ENCODE measurements at regions not wholly inside any gene's neighbourhood (a gene's known extent, or its start where the extent isn't known, plus 50 kb on each side); places are given as distances from the start of the nearest gene placed in this dataset.
"Not testable (repeated sequence)": the region's sequence is repeated elsewhere in the genome, so short reads cannot be mapped to it uniquely, and the experiment has no call there.

DNA sequence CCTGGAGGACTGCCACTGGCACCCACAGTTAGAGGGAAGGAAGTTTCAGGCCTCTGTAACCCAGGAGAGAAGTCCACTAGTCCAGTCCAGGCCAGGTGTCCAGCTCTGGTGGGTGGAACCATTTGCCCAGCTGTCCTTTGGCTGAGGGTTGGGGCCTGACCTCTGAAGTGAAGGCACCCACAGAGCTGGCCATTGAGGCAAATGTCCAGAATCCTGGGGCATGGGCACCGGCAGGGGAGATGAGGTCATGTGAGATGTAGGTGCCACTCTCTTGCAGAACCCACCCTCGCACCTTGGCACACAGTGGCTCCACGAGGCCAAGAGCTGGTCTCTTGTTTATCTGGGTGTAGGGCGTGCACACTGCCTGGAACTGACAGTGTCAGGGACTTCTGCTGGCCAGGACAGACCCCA lies 162.8 kb downstream of the SMAD6 start:
- DNase-seq = no peak

DNA sequence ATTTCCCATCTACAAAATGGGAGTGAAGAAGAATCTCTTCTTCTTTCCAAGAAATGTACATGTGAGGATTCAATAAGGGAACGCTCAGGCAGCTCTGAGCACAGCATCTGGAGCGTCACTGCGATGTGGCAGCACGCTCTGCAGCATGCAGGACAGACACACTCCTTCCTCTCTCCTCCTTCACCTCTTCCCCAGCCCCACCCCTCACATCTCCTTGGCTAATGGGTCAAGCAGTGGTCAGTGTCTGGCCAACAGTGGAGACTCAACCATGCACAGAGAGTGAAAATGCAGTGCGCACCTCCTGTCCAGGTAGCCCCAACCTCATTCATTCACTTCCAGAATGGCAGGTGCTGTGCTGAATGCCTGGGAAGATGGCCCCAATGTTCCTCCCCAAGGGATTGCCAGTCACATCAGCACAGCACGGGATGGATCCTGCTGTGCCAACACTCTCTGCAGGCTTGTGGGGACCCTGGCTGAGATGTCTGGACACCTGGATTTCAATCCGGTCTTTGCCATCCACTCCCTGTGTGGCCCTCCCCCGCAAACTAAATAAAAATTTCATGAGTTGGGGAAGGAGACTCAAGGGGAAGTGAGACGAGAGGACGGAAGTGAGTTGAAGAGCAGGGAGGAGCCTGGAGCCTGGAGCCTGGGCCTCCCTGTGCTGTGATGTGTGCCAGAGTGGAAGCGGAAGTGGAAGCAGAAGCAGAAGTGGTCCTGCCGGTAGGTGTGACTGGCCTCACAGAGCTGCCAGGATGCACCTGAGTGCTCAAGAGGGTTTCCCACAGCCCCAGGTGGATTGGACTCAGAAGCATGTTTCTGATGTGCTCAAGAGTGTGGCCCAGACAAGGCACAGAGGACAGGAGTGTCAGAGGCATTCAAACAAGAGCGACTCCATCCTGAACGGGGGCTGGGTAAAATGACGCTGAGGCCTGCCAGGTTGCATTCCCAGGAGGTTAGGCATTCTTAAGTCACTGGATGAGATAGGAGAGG lies 163.9 kb downstream of the SMAD6 start:
- DNase-seq = no peak

DNA sequence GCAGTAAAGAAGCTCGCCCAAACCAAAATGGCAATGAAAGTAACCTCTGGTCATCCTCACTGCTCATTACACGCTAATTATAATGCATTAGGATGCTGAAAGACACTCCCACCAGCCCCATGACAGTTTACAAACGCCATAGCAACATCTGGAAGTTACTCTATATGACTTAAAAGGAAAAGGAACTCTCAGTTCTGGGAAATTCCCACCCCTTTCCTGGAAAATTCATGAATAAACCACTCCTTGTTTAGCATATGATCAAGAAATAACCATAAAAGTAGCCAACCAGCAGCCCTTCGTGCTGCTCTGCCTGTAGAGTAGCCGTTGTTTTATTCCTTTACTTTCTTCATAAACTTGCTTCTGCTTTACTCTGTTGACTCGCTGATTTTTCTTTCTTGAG lies 164.6 kb downstream of the SMAD6 start:
- no peak for DNase-seq

DNA sequence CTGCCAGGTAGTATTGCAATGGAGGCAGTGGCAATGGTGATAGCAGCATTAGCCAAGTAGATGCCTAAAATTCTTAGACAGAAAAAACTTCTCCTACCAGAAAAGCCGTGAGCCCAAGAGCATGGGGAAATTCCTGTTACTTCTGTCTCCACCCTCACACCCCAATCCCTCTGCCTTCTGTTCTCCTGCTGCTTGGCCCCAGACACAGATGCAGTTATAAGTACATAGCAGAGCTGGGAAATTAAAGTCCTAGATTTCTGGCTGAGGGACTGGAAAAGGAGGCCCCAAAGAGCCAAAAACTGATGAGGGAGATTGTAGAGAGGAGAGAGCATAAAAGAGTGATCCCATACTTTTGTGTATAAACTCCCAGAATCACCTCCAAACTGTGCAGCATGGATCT lies 166.9 kb downstream of the SMAD6 start:
- no peak for DNase-seq

GRCh38 chr15:66870880-66871388 lies 168.9 kb downstream of the SMAD6 start:
- DNase-seq = no peak

GRCh38 chr15:66872405-66872804 lies 170.4 kb downstream of the SMAD6 start:
- DNase-seq = no peak

DNA sequence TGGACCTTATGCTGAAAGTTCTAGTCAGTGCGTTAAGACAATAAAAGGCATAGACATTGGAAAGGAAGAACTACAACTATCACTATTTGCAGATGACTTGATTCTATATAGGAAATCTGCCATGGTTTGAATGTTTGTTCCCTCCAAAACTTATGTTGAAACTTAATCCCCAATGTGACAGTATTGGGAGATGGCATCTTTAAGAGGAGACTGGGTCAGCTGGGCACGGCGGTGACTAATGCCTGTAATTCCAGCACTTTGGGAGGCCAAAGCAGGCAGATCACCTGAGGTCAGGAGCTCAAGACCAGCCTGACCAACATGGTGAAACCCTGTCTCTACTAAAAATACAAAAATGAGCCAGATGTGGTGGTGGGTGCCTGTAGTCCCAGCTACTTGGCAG lies 171.3 kb downstream of the SMAD6 start:
- not testable (repeated sequence) for DNase-seq

GRCh38 chr15:66873856-66874255 lies 171.8 kb downstream of the SMAD6 start:
- DNase-seq = no peak

DNA sequence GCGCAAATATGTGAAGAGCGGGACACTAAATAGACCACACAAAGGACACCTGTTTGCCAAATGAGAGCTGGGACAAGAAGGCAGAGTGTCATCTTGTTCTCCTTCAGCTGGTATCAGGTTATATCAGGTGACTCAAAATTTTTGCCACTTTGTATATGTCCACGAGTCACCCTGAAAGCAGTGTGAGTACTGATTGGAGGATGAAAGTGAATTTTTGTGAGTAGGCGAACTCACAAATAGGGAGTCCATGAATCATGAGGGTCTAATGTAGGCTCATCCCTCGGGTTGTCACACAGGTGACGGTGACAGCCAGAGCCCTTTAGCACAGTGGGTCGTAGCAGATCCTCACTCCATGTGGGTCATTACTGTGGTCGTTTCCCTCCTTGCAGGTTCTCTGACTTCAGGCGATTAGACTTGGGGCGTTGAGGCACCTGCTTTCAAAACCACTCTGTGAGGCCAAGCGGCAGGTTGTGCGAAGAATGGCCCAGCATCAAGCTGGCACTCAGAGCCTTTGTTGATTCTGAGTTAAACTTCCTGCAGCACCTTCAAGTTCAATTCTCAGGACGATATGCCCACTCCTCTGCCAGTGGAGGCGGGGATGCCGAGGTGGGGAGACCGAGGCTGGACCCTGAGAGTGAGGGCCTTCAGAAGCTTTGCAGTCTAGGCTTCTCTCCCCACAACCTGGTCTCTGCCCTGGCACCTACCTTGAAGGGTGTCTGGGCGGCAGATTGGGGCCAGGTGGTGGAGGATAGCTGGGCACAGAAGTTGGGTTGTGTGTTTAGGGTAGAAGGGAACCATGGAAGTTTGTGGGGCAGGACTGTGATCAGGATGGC lies 173.8 kb downstream of the SMAD6 start:
- DNase-seq = no peak

- DNase-seq = no peak
These were observed 174.3 kb downstream of the SMAD6 start for GRCh38 chr15:66876421-66876730.

- no peak for DNase-seq
These were observed 174.9 kb downstream of the SMAD6 start for GRCh38 chr15:66876731-66877476.

DNA sequence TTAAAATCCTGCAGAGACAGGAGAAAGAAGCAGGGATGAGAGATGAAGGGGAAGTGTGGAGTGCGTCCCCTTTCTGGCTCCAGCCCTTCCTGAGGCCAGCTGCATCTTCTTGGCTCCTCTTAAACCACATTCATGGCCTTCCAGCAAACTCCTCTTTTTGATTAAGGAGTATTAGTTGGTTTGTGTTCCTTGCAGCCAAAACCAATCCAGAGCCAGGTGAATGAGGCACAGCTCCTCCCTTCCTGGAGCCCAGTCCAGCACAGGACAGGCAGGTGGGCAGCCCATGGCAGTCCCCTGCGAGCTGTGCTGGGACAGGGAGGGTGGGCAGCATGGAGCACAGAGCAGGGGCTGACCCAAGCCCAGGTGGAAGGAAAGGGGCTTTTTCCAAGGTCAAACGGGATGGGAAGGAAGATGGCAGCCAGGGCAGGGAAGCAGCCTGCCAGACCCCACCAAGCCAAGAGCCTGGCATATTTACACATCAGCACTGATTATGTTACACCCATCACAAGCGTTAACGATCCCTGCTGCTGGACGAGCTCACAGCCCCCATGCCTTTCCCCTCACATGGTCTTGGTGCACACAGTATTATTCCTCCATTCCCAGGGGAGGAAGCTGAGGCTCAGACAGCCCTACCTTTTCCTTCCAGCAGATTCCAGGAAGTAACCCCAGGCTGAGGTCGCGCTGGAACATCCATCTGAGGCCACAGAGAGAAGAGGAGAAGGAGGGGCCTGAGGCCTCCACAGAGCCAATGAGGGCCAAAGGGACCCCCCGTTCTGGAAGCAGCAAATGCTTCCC lies 175.6 kb downstream of the SMAD6 start:
- DNase-seq = no peak

- no peak for DNase-seq
These were observed 176.7 kb downstream of the SMAD6 start for GRCh38 chr15:66878761-66879160.

DNA sequence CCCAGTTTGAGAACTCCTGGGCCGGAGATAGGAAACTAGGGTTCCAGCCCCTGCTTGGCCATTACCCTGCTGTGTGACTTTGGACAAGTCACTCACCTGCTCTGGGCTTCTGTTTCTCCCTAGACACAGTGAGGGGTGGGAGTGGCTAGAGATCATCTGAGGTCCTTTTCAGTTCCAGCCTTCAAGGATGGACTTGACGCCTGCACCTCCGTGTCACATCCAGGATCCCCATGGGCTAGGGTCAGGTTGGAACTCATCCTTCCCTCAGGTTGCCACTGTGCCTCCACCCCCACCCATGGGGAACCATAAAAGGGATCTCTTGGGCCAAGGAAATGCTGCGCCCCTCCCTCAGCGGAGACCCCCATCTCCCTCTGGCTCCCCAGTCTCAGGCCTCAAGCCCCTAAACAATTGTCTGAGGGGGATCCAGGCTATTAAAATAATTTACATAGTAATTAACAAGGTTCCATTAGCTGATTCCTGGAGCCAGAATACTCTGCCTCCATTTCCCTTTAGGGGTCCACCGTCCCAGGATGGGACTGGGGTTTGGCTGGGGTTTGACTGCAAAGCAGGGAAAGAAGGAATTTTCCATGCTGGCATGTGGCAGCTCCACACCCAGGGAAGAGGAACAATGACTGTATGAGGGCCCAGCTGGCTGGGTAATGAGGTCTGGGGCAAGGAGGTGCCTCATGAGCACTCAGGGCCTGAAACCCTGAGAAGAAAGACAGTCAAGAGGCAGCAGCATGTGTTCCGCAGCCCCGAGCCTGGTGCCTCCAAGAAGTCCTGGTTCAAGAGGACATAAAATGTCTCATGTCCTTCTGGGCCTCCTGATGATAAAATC lies 177.7 kb downstream of the SMAD6 start:
- no peak for DNase-seq

DNA sequence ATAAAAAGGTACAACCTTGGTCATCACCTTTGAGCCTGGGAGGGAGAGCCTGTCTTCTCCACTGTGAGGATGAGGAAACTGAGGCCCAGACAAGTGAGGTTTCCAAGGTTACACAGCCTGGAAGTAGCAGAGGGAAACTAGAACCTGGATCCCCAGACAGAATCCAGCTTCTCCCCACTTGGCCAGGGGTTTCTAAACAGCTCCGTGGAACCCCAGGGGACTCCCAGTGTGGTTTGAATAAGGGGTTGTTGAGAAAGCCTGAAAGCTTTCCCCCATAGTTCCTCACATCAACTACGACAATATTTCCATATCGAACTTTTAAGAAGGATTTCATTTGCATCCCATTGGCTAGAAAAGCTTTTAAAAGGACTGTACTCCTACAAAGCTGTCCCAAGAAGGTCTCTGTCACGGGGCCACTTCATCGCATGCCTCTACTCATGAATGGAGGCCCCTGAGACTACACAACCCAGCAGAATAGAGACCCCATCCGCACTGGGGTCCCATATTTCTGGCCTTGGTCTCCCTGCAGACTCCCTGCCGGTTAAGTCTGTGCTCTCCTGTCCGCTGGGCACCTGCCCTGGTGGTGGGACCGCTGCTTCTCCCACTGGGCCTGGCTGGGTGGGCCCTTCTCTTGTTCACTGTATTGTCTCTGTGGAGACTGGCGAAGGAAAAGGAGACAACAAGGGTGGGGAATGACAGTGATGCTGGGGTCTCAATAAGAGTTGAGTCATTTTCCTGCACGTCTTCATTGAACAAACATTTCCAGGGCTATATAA lies 178.5 kb downstream of the SMAD6 start:
- DNase-seq = no peak

DNA sequence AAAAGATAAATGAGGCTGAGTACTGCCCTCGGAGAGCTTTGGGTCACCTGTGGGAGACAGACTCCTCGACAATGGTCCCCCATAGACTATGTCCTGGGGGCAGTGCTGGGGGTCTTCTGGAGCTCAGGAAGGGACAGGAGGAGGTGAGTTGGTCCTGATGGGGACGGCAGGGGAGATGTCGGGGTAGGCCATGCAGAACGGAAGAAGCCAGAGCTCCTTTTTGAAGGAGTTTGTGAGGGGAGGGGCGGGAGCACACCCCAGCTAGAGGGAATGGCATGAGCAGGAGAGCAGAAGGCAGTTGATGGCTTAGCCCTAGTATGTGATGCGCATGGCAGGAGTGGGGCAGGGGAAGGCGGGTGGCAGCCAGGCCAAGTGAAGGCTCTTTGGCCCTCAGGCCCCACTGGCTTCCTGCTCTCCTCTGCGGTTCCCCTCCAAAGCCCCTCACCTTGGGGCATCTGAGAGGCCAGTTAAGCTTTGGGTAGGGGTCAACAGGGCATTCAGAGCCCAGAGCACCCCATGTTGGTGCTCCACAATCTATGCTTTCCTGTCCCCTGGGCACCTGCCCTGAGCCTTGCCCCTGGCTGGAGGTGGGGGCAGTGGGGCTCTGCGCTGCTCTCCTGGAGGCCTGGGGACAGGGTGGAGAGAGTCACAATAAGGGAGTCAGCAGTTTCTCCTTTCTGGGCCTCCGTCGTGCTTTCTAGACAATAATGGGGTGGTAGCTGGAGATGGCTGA lies 179.3 kb downstream of the SMAD6 start:
- DNase-seq = no peak

DNA sequence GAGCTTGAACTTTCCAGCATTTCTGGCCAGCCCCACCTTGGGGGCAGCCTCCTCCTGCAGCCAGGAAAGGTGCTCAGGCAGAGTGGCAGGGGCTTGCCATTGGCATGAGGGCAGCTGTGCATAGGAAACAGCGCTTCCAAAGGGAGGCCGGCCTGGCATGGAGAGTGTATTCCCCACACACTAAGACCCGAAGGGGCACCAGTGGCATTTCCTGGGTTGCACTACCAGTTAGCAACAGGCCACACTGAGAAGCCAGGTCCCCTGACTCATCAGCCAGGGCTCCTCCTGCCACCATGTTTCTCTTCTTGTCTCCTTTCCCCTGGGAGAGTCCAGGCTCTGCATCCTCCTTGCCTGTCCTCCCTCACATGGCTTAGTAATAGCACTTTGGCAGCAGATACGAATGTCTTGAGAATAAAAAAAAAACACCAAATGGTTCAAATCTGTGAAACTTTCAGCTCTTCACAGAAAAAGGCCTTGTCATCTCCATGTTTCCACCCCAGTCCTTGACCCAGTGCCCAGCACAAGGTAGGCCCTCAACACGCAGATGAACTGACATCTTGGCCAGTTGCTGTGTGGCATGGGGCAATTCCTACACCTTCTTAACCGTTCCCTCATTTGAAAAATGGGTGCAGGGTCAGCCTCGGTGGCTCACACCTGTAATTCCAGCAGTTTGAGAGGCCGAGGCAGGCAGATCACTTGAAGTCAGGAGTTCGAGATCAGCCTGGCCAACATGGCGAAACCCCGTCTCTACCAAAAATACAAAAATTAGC lies 180.4 kb downstream of the SMAD6 start:
- DNase-seq = no peak
